ENCODE measurements at regions not wholly inside any gene's neighbourhood (a gene's known extent, or its start where the extent isn't known, plus 50 kb on each side); places are given as distances from the start of the nearest gene placed in this dataset.

DNA sequence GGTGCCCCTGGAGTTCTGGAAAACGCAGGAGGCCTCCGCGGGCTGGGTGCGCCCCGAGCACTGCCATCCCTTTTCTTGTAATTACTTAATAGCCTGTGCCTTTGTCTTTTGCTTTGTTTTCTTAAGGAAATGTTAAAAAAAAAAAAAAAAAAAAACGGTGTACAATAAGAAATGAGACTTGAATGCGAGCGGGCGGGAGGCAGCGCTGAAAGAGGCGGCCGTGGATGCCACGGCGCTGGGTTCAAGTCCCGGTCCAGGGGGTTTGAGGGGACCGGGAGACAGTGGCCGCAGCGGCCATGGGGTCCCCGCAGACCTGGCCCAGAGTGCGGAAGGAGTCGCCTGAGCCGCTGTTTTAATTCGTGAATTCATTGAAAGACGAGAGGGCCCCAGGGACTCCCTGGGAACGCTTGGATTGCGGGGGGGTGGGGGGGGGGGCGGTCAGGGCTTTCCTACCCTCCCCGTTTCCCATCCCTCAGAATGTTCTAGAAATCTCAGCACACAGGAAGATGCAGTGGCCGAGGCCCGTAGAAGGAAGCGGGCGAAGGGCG lies 349.2 kb upstream of the ARGLU1 start:
- Histone ChIP-seq H4K20me1 (ENCODE audit: insufficient read depth, poor library complexity, severe bottlenecking) (no peaks in the 10 kb centered on the region), H3K27ac (peak overlapping the region; percentile 94), H3K27me3 (no peaks in the 10 kb centered on the region), H3K36me3 (replicated peaks; ENCODE audit: insufficient read depth, low read depth) (no peaks in the 10 kb centered on the region), H3K4me3 (peak overlapping the region; percentile 76), H3K9me3 (ENCODE audit: low read depth) (no peaks in the 10 kb centered on the region), H3K9me2 (replicated peaks; ENCODE audit: insufficient read depth) (no peaks in the 10 kb centered on the region), H3K4me1 (ENCODE audit: insufficient read depth) (peaks cover 11% of the 10 kb centered on the region), H2AFZ (peak overlapping the region; percentile 80), H3K4me2 (peak overlapping the region; percentile 91), H3K79me2 (no peaks in the 10 kb centered on the region)
- TF ChIP-seq EZH2 (IDR thresholded peaks at IDR 0.05; ENCODE audit: borderline replicate concordance) (no peak), EZH2phosphoT487 (IDR thresholded peaks at IDR 0.05; ENCODE audit: low read depth, severe bottlenecking, unreplicated experiment) (no peak)
- TF ChIP-seq, protein P1, sequence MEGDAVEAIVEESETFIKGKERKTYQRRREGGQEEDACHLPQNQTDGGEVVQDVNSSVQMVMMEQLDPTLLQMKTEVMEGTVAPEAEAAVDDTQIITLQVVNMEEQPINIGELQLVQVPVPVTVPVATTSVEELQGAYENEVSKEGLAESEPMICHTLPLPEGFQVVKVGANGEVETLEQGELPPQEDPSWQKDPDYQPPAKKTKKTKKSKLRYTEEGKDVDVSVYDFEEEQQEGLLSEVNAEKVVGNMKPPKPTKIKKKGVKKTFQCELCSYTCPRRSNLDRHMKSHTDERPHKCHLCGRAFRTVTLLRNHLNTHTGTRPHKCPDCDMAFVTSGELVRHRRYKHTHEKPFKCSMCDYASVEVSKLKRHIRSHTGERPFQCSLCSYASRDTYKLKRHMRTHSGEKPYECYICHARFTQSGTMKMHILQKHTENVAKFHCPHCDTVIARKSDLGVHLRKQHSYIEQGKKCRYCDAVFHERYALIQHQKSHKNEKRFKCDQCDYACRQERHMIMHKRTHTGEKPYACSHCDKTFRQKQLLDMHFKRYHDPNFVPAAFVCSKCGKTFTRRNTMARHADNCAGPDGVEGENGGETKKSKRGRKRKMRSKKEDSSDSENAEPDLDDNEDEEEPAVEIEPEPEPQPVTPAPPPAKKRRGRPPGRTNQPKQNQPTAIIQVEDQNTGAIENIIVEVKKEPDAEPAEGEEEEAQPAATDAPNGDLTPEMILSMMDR (IDR thresholded peaks at IDR 0.05; ENCODE audit: poor library complexity), result no peak
- no peak for DNase-seq (ENCODE audit: low spot score)
- WGBS (ENCODE audit: low lambda C conversion rate, missing lambda C conversion rate), result 56% methylated on average over 27 of the region's 33 CpGs

DNA sequence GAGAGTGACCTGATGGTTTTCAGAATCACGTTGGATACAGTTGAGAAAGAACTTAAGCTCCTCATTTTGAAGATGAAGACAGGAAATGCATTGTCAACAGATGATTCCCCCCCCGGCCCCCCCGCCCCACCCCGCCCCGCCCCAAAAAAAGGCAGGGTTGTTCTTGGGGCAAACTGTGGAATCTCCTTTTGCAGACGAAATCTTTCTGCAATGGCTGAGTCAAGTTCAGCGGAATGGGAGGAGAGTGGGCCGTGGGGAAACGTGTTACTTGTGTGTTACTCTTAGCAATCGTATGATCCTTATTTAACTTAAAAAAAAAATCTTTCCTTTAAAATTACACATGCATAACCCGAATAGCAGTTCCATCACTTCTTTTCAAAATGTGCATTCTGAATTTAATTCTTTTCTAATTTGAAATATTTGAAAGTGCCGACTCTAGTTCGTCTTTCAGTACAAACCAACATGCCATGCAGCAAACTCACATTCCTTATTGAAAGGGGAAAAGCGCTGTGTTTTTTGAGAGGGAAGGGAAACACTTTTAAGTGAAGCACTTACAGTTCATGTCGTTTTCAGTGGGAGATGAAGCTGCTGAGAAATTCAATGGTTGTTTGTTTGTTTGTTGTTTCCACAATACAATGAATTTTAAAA lies 348.5 kb upstream of the ARGLU1 start:
- H3K4me2 ChIP-seq, result peak overlapping the region; percentile 91
- no peak for DNase-seq (ENCODE audit: low spot score)
- no peaks in the 10 kb centered on the region for H3K9me3 ChIP-seq (ENCODE audit: low read depth)
- peak overlapping the region; percentile 1 for H2AFZ ChIP-seq
- no peaks in the 10 kb centered on the region for H3K79me2 ChIP-seq
- H3K27me3 ChIP-seq, result no peaks in the 10 kb centered on the region
- H3K9me2 ChIP-seq (replicated peaks; ENCODE audit: insufficient read depth), result no peaks in the 10 kb centered on the region
- 67% methylated on average over 15 of the region's 15 CpGs for WGBS (ENCODE audit: low lambda C conversion rate, missing lambda C conversion rate)
- H3K4me1 ChIP-seq (ENCODE audit: insufficient read depth), result peaks cover 11% of the 10 kb centered on the region
- no peaks in the 10 kb centered on the region for H3K36me3 ChIP-seq (replicated peaks; ENCODE audit: insufficient read depth, low read depth)
- TF ChIP-seq EZH2 (IDR thresholded peaks at IDR 0.05; ENCODE audit: borderline replicate concordance) (no peak), EZH2phosphoT487 (IDR thresholded peaks at IDR 0.05; ENCODE audit: low read depth, severe bottlenecking, unreplicated experiment) (no peak)
- TF ChIP-seq, protein P1 (IDR thresholded peaks at IDR 0.05; ENCODE audit: poor library complexity), result no peak
- no peak overlapping the region for H3K4me3 ChIP-seq
- no peaks in the 10 kb centered on the region for H4K20me1 ChIP-seq (ENCODE audit: insufficient read depth, poor library complexity, severe bottlenecking)
- peak overlapping the region; percentile 38 for H3K27ac ChIP-seq

DNA sequence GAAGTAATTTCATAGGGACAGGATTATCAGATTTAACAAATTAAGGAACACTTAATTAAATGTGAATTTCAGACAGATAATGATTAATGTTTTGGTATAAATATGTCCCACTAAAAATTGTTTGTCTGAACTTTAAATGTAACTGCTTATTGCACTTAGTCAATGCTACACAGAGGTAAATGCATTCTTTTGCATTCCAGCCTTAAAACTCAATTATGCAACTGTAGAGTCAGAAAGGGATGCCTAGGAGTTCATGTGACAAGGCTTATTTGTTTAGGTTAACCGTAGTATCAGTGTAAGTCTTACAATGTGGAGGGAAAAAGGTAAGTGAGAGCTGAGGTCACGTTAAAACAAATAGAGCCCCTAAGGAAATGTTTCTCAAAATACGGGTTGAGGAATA lies 347.2 kb upstream of the ARGLU1 start:
- H3K27ac ChIP-seq, result no peak overlapping the region
- H2AFZ ChIP-seq, result no peak overlapping the region
- no peak overlapping the region for H3K4me3 ChIP-seq
- H3K79me2 ChIP-seq, result no peaks in the 10 kb centered on the region
- no peaks in the 10 kb centered on the region for H3K9me3 ChIP-seq (ENCODE audit: low read depth)
- 29% methylated on average over 3 of the region's 3 CpGs for WGBS (ENCODE audit: low lambda C conversion rate, missing lambda C conversion rate)
- H4K20me1 ChIP-seq (ENCODE audit: insufficient read depth, poor library complexity, severe bottlenecking), result no peaks in the 10 kb centered on the region
- no peaks in the 10 kb centered on the region for H3K27me3 ChIP-seq
- H3K4me1 ChIP-seq (ENCODE audit: insufficient read depth), result peaks cover 11% of the 10 kb centered on the region
- no peaks in the 10 kb centered on the region for H3K9me2 ChIP-seq (replicated peaks; ENCODE audit: insufficient read depth)
- TF ChIP-seq EZH2 (IDR thresholded peaks at IDR 0.05; ENCODE audit: borderline replicate concordance) (no peak), EZH2phosphoT487 (IDR thresholded peaks at IDR 0.05; ENCODE audit: low read depth, severe bottlenecking, unreplicated experiment) (no peak)
- TF ChIP-seq, protein P1 (IDR thresholded peaks at IDR 0.05; ENCODE audit: poor library complexity), result no peak
- no peaks in the 10 kb centered on the region for H3K36me3 ChIP-seq (replicated peaks; ENCODE audit: insufficient read depth, low read depth)
- no peak overlapping the region for H3K4me2 ChIP-seq
- no peak for DNase-seq (ENCODE audit: low spot score)

Measured in hepatocyte (in vitro differentiated cells).